ENCODE measurements at regions not wholly inside any gene's neighbourhood (a gene's known extent, or its start where the extent isn't known, plus 50 kb on each side); places are given as distances from the start of the nearest gene placed in this dataset.
"Not testable (repeated sequence)": the region's sequence is repeated elsewhere in the genome, so short reads cannot be mapped to it uniquely, and the experiment has no call there.

GRCh38 chr4:167802463-167803212 is 289.7 kb upstream of the ANXA10 start:
- DNase-seq (ENCODE audit: low read depth in 1 of 2, low spot score in 1 of 2) = no peak

- no peak for DNase-seq (ENCODE audit: low read depth in 1 of 2, low spot score in 1 of 2)
Measured at GRCh38 chr4:167811958-167812357, 280.4 kb upstream of the ANXA10 start.

DNA sequence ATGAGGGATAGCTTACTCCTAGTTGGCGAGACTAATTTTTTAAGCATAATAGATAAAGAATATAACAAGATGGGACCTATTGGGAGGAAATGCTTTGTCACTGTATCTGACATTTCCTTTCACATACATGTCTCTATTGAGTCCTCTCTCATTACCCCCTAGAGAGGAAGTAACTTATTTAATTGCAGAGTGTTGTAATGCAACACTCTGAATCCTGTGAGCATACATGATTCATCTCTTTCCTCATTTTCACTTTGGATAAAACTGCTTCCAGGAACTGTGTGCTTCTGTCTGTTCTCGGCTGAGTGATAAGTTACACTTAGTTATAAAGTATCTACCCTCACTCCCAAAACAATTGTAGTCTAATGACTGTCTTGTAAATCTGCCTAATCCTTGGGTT is 266.1 kb upstream of the ANXA10 start:
- DNase-seq (ENCODE audit: low read depth in 1 of 2, low spot score in 1 of 2) = no peak

DNA sequence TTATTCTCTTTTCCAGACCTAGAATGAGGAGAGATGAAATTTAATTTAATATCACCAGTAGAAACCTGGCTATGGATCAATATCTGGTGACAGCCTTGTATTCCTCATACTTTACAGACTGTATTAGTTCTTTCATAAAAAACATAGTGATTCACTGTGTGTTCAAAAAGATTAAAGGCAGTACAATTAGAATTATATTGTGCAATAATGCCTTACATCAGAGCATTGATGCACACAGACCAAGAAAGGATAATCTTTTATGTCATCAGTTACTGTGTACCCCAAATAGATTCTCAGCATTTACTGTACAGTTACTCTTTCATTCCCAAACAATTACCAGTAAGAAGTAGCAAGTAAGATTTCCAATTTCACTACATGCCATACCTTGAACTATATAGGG is 260.5 kb upstream of the ANXA10 start:
- no peak for DNase-seq (ENCODE audit: low read depth in 1 of 2, low spot score in 1 of 2)

DNA sequence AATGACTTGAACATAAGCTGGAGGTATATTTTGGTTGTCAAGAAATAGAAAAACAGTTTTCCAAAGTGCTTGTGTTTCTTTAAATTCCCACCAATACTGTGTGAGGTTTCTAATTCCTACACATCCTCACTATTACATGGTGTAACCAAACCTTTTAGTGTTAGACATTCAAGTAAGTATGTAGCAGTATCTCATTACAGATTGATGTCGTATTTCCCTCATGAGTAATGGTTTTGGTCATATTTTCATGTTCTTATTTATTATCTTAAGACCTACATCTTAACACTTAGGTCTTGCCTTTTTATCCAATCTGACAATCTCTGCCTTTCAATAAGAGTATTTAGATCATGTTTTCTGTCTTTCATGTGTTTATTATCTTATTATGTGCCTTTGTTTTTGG is 253.7 kb upstream of the ANXA10 start:
- DNase-seq (ENCODE audit: low read depth in 1 of 2, low spot score in 1 of 2) = no peak

- no peak for DNase-seq (ENCODE audit: low read depth in 1 of 2, low spot score in 1 of 2)
Measured at GRCh38 chr4:167842487-167842886, 249.8 kb upstream of the ANXA10 start.

DNA sequence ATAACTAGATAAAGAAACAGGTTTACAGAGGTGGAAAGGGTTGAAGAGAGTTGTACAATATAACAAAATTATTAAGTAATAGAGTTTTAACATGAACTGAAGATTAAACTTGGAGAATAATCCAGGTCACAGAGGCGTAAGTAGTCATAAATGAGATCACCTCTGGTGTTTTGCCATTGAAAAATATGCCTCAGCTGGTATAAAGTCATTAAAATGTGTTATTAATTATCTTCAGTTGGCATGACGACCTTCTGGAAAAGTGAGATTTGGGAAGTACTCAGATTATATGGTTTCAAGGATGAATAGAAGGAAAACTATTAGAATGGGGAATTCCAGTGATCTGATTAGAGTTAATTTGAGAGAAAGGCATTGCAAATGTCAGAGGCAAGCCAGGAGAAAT is 237.5 kb upstream of the ANXA10 start:
- no peak for DNase-seq (ENCODE audit: low read depth in 1 of 2, low spot score in 1 of 2)

GRCh38 chr4:167858127-167858526 is 234.2 kb upstream of the ANXA10 start:
- not testable (repeated sequence) for DNase-seq (ENCODE audit: low read depth in 1 of 2, low spot score in 1 of 2)

- no peak for DNase-seq (ENCODE audit: low read depth in 1 of 2, low spot score in 1 of 2)
Measured at GRCh38 chr4:167867191-167867590, 225.1 kb upstream of the ANXA10 start.

DNA sequence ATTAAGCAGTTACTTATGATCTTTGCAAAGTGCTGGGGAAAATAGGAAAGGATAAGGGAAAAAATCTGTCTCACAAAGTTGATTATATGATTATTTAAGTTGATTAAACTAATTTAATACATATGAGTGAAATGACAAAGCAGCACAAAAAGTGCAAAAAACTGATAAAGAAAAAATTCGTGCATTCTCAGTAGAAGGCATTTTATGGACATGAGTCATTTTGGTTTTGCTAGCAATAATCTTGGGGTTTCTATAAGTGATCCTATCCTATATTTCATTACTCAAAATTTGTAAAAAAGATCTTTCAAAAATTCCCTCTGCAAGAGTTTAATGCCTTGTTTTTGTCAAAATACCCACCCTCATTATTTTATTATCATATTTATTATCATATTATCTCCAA is 224.2 kb upstream of the ANXA10 start:
- no peak for DNase-seq (ENCODE audit: low read depth in 1 of 2, low spot score in 1 of 2)

DNA sequence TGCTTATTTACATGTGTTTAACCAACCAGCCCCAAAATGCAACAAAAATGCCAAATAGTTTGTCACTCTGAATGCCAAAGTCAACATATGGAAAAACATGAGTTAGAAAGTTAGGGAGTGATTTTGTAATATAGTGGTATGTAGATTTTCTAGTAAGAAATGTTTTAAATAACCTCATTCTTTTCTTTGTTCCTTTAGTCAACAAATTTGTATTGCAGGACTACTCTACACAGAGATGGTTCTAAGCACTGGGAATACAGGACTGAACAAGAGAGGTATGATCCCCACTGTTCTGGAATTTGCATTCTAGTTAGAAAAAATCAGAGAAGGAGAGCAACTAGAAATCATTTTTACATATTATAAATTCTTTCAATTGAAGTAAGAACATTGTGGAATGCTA is 218.8 kb upstream of the ANXA10 start:
- no peak for DNase-seq (ENCODE audit: low read depth in 1 of 2, low spot score in 1 of 2)

DNA sequence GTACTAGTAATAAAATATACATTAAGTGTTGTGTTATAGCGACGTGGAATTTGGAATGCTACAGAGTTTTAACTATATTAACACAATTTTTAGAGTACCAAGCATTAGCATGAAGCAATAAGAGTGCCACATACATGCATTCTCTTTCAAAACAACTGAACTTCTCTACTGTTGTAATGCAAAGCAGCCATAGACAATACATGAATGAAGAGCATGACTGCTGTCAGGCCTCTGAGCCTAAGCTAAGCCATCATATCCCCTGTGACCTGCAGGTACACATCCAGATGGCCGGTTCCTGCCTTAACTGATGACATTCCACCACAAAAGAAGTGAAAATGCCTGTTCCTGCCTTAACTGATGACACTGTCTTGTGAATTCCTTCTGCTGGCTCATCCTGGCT is 216.2 kb upstream of the ANXA10 start:
- DNase-seq (ENCODE audit: low read depth in 1 of 2, low spot score in 1 of 2) = not testable (repeated sequence)

GRCh38 chr4:167877826-167878225 is 214.5 kb upstream of the ANXA10 start:
- DNase-seq (ENCODE audit: low read depth in 1 of 2, low spot score in 1 of 2) = not testable (repeated sequence)

DNA sequence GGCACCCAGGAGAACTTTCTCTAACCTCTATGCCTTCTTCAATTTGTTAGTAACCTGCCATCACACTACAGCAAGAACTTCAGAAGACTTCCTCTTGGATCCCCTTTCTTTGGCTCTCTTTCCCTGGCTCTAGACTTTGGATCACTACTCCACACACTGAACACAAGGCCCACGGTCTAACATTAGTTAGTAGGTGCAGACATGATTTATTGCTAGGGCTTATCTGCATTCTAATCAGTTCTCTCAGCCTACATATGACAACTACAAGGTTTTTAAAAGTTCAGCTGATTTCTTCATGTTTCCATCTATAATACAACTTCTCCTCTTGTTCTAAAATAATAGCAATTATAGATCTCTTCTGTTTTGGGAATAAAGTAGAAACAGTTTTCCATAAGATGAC is 209.1 kb upstream of the ANXA10 start:
- no peak for DNase-seq (ENCODE audit: low read depth in 1 of 2, low spot score in 1 of 2)

DNA sequence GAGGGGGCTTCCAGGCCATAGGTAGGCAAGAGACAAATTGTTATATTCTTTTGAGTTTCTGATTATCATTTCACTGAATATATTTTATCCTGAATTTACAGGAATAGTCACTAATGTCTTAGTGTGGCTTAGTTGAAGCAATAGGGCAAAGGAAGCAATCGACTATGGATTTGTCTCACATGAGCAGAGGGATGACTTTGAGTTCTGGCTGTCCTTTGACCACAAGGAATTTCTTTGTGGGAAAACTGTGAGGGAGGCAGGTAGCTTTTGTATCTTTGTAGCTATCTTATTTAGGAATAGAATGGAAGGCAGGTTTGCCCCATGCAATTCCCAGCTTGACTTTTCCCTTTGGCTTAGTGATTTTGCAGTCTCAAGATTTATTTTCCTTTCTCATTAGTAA is 207.3 kb upstream of the ANXA10 start:
- no peak for DNase-seq (ENCODE audit: low read depth in 1 of 2, low spot score in 1 of 2)

- DNase-seq (ENCODE audit: low read depth in 1 of 2, low spot score in 1 of 2) = no peak
Measured at GRCh38 chr4:167885872-167886271, 206.5 kb upstream of the ANXA10 start.

- no peak for DNase-seq (ENCODE audit: low read depth in 1 of 2, low spot score in 1 of 2)
Measured at GRCh38 chr4:167887726-167888125, 204.6 kb upstream of the ANXA10 start.

DNA sequence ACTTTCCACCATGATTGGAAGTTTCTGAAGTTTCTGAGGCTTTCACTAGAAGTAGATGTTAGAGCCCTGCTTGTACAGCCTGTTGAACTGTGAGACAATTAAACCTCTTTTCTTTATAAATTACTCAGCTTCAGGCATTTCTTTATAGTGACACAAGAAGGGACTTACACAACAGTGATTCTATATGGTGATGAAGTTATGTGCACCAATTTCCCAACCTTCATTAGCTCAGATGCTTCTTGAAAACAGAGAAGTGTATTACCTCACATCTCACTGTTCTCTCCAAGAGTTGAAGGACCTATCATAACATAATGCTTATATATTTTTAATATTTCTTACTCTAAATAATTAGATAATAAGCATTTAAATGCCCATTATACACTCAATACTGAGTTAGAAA is 202.1 kb upstream of the ANXA10 start:
- no peak for DNase-seq (ENCODE audit: low read depth in 1 of 2, low spot score in 1 of 2)

DNA sequence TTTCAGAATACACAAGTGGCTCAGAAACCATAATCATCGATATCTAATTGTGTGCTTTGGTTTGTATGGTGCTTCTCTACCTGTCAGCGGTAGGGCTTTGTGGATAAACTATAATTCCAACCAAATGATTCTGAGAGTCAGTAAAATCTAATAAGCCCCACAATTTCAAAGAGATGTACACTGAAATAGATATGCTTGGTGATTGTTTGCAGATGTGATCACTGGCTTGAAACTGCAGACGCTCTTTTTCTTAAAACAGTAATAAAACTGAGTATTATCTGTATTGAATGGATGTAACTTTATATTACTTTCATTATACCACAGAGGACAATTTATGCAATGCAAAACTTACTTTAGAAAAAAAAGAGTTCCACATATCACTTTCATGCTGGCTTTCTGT is 198.8 kb upstream of the ANXA10 start:
- DNase-seq (ENCODE audit: low read depth in 1 of 2, low spot score in 1 of 2) = no peak

GRCh38 chr4:167896260-167896659 is 196.1 kb upstream of the ANXA10 start:
- DNase-seq (ENCODE audit: low read depth in 1 of 2, low spot score in 1 of 2) = not testable (repeated sequence)

GRCh38 chr4:167897116-167897515 is 195.2 kb upstream of the ANXA10 start:
- DNase-seq (ENCODE audit: low read depth in 1 of 2, low spot score in 1 of 2) = no peak

DNA sequence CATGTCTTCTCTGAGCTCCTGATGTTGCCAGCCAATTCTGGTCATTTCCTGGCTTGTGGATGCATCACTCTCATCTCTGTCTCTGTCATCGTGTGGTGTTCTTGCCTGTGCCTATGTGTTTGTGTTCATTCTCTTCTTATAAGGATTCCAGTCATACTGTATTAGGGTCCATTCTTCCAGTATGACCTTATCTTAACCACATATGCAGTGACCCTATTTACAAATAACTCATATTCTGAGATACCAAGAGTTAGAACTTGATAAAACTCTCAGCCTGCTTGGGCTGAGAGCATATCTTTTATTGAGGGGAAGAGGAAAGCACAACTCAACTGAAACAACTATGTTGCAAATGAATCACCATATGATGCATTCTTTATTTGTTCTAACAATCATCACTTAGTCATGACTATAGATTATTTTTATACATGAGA is 189.0 kb upstream of the ANXA10 start:
- DNase-seq (ENCODE audit: low read depth in 1 of 2, low spot score in 1 of 2) = no peak

GRCh38 chr4:167906851-167907250 is 185.5 kb upstream of the ANXA10 start:
- no peak for DNase-seq (ENCODE audit: low read depth in 1 of 2, low spot score in 1 of 2)

All from stimulated activated CD4-positive, alpha-beta T cell treated with anti-CD3 and anti-CD28 coated beads, Interleukin-15, amount 100 ng/mL, for 1 hour (primary cell).